ENCODE measurements at regions not wholly inside any gene's neighbourhood (a gene's known extent, or its start where the extent isn't known, plus 50 kb on each side); places are given as distances from the start of the nearest gene placed in this dataset.

DNA sequence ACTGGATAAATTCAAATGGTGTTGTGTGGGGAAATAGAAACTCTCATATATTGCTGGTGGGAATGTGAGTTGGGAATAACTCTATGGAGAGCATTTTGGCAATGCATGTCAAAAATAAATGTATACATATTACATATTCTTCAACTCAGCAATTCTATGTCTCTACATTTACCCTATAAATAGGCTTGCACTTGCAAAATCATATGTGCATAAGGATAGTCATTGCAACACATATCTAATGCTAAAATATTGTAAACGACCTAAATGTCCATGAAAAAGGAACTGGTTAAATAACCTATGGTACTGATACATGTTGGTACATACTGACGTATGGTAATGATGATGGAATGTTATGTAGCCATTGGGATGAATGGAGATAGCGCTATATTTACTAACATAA lies 94.5 kb upstream of the CHD1 start:
- no peak overlapping the region for H3T11ph ChIP-seq (ENCODE audit: low read length)

More for the DNA sequence above, 94.5 kb upstream of the CHD1 start:
- Histone ChIP-seq H3K23ac (ENCODE audit: insufficient read length, low read depth, low read length) (no peak overlapping the region), H2BK5ac (ENCODE audit: insufficient read length, low read length) (no peak overlapping the region), H3K79me2 (ENCODE audit: insufficient read depth, low read length) (no peaks in the 10 kb centered on the region), H3K56ac (ENCODE audit: insufficient read length, low read depth, low read length) (no peak overlapping the region), H4K91ac (ENCODE audit: insufficient read length, low read depth, low read length) (no peak overlapping the region), H3K4ac (ENCODE audit: low read depth, low read length) (no peak overlapping the region), H3K79me1 (ENCODE audit: insufficient read depth, low read depth, low read length, poor library complexity, severe bottlenecking) (no peaks in the 10 kb centered on the region), H3K9me3 (ENCODE audit: control insufficient read depth, low read depth, low read length) (no peaks in the 10 kb centered on the region), H3K14ac (ENCODE audit: insufficient read depth, low read length) (no peak overlapping the region), H2BK15ac (ENCODE audit: low read depth, low read length) (no peak overlapping the region), H4K5ac (ENCODE audit: insufficient read length, low read depth, low read length) (no peak overlapping the region), H2AK5ac (ENCODE audit: insufficient read length, low read length) (no peak overlapping the region), H2AFZ (ENCODE audit: low read length) (no peak overlapping the region), H4K20me1 (ENCODE audit: control insufficient read depth, insufficient read depth, insufficient read length) (no peaks in the 10 kb centered on the region), H2BK20ac (ENCODE audit: low read depth, low read length, poor library complexity, severe bottlenecking) (no peak overlapping the region), H3K27ac (ENCODE audit: insufficient read length, low read depth, low read length) (no peak overlapping the region), H2BK12ac (ENCODE audit: insufficient read length, low read depth, low read length) (no peak overlapping the region), H3K4me1 (ENCODE audit: insufficient read depth, low read length) (no peaks in the 10 kb centered on the region), H3K9ac (ENCODE audit: extremely low read depth, insufficient read length, low read length) (no peak overlapping the region), H3K27me3 (ENCODE audit: insufficient read depth, low read length) (no peaks in the 10 kb centered on the region), H2BK120ac (ENCODE audit: low read depth, low read length, poor library complexity, severe bottlenecking) (no peak overlapping the region), H3K23me2 (ENCODE audit: insufficient read length, low read depth, low read length, poor library complexity, severe bottlenecking) (no peaks in the 10 kb centered on the region), H3K4me2 (ENCODE audit: insufficient read depth, insufficient read length, low read length) (no peak overlapping the region), H3K18ac (ENCODE audit: insufficient read length, low read depth, low read length) (no peak overlapping the region), H4K8ac (replicated peaks; ENCODE audit: insufficient read length, low read depth, low read length) (no peak overlapping the region)
- H3K36me3 Mint-ChIP-seq (ENCODE audit: insufficient read depth in 1 of 3, low read depth in 3 of 3), result no peaks in the 10 kb centered on the region; a peak in 1 of 7 replicates
- H3K27ac Mint-ChIP-seq, result no peak overlapping the region
- no peak for DNase-seq
- H3K9me3 Mint-ChIP-seq, result no peaks in the 10 kb centered on the region
- TF ChIP-seq, protein P1, sequence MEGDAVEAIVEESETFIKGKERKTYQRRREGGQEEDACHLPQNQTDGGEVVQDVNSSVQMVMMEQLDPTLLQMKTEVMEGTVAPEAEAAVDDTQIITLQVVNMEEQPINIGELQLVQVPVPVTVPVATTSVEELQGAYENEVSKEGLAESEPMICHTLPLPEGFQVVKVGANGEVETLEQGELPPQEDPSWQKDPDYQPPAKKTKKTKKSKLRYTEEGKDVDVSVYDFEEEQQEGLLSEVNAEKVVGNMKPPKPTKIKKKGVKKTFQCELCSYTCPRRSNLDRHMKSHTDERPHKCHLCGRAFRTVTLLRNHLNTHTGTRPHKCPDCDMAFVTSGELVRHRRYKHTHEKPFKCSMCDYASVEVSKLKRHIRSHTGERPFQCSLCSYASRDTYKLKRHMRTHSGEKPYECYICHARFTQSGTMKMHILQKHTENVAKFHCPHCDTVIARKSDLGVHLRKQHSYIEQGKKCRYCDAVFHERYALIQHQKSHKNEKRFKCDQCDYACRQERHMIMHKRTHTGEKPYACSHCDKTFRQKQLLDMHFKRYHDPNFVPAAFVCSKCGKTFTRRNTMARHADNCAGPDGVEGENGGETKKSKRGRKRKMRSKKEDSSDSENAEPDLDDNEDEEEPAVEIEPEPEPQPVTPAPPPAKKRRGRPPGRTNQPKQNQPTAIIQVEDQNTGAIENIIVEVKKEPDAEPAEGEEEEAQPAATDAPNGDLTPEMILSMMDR (conservative IDR thresholded peaks at IDR 0.05), result no peak
- H3K27me3 Mint-ChIP-seq (ENCODE audit: low read depth), result no peaks in the 10 kb centered on the region
- no CpG with 5 or more reads among the region's 3 CpGs for WGBS (ENCODE audit: extremely low coverage, insufficient read length, low lambda C conversion rate)
- H3K4me1 Mint-ChIP-seq, result no peaks in the 10 kb centered on the region
- no peak overlapping the region for H3K4me3 Mint-ChIP-seq
